GM19372 (cell line): ENCODE measurements at regions not wholly inside any gene's neighbourhood (a gene's known extent, or its start where the extent isn't known, plus 50 kb on each side); places are given as distances from the start of the nearest gene placed in this dataset.

Experiments
- ATAC-seq: cut with Tn5 transposase; IDR thresholded peaks from one replicate; pipeline ENCODE4 v1.9.1; 2021; ENCODE audit warnings: mild to moderate bottlenecking, low read depth, moderate library complexity; ENCODE audit not compliant: unreplicated experiment

DNA sequence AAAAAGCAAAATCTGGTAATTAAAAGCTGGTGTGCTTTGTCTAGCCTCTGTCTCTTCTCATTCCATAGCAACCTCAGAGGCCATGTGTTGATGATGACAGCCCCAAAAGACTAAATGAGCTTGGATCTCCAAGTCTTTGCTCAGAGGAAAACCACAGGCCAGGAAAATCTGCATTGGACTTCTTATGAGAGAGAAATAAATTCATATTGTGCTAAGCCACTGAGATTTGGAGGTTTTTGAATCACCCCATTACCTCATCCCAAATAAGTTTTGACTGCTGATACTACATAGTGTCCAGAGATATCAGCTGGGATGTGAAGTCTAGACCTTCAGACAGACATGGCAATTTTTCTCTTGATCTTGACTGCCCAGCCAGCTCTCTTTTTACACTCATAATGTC lies 178.6 kb upstream of the DIPK2B start:
- ATAC-seq = no peak

GRCh38 chrX:45372151-45372550 lies 171.5 kb upstream of the DIPK2B start:
- no peak for ATAC-seq

DNA sequence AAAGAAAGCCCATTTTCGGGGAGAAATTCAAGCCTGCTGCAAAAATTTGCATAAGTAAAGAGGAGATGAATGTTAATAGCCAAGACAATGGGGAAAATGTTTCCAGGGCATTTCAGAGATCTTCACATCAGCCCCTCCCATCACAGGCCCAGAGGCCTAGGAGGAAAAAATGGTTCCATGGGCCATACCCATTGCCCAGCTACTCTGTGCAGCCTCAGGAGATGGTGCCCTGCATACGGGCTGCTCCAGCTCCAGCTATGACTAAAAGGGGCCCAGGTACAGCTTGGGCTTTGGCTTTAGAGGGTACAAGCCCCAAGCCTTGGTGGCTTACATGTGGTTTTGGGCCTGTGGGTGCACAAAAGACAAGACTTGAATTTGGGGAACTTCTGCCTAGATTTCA lies 168.0 kb upstream of the DIPK2B start:
- no peak for ATAC-seq

DNA sequence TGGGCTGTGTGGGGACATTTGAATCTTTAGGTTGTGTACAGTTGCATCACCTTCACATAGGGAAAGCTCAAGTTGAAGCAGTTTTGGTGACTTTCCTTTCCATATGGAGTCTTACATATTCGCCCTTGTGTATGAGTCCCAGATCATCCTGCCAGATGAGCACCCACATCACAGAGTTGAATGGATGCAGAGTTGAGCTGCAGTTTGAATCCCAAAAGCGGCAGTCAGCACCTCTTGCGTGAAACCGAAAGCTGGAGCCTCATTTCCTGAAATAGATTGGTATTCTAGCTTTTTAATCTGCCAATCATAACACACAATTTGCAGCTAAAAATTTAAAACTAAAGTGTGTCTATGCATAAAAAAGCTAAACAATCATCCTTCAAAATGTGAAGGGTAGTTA lies 162.9 kb upstream of the DIPK2B start:
- ATAC-seq = no peak

DNA sequence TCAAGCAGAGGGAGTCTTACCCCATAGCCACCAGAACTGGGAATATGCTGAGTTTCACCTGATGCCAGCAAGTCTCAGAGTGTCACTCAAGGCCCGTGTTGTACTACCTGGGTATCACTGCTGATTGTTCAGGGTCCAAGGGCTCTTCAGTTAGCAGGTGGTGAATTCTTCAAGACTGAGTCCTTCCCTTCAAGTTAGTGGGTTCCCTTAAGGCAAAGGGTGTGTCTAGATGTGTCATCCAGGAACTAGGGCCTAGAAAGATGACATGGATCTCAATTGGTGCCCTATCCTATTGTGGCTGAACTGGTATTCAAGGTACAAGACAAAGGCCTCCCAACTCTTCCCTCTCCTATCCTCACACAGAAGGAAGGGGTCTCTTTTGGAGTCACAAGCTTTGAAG lies 159.9 kb upstream of the DIPK2B start:
- ATAC-seq = no peak

- ATAC-seq = no peak
Measured at GRCh38 chrX:45358392-45358791, 157.7 kb upstream of the DIPK2B start.

- ATAC-seq = no peak
Measured at GRCh38 chrX:45353456-45353855, 152.8 kb upstream of the DIPK2B start.

DNA sequence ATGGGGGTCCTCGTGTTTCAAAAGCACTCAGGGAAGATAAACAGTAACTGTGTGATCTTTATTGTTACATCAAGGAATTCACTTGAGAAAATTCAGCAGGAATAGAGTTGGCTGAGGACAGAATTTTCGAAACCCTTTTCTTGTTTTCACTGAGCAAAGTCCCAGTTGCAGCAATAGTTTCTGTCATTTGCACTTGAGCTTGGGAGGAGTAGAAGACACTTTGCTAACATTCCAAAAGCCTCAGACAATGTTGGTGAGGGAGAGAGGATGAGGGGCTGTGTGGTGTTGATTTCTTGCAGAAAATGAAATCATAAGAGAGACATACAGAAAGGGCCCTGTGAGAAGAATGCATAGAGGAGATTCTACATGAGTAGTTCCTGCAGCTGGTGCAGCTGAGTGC lies 151.9 kb upstream of the DIPK2B start:
- ATAC-seq = no peak

DNA sequence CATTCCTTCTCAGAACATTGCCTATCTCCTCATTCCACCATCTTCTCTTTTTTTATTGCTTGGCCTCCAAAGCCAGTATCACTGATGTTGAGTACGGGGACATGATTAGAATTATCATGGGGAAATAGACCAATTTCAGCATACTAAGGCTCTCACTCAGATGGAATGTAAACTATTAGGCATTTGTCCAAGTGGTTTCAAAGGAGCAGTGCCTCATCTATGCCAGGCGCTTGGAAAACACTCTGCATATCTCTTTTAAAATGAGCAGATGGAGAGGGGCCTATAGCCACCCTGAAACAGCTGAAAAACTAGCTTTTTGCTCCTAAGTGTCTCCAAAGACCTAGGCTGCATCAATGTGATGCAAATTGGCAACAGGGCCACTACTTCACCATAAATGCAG lies 150.8 kb upstream of the DIPK2B start:
- no peak for ATAC-seq

- no peak for ATAC-seq
Measured at GRCh38 chrX:45348296-45348695, 147.6 kb upstream of the DIPK2B start.

DNA sequence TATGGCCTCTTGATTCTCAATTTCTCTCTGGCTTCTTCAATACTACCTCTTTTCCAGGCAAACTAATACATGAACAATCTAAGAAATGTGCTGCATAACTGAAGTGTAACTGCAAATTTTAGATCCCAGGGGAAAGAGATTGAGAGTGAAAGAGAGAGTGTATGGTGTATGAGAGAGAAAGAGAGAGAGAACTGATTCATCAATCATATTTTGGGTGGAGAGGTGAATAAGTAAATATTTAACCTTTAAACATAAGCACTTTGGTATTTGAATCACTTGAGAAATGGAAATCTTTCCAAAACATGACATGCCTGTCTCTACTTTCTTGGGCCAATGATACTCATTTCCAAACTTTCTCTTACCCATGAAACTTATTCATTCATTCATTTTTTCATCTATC lies 147.2 kb upstream of the DIPK2B start:
- no peak for ATAC-seq

DNA sequence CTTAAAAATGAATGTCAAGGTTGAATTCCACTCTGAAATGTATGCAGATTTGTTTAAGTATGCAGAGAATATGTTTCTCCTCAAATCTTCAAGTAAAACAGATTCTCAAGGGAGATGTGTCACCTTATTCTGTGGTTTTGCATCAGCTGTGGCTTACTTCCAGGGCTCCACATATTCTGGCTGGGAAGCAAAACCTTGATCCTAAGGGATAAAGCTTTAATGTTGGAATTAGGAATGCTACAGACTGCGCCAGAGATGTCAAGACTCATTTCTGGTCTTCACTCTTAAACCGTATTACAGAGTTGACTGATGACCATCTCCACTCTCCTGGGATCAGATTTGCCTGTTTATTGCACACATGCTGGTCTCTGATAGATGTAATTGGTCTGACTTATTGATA lies 143.9 kb upstream of the DIPK2B start:
- no peak for ATAC-seq

- no peak for ATAC-seq
Measured at GRCh38 chrX:45329217-45329616, 128.5 kb upstream of the DIPK2B start.

- ATAC-seq = no peak
Measured at GRCh38 chrX:45324941-45325340, 124.3 kb upstream of the DIPK2B start.

- no peak for ATAC-seq
Measured at GRCh38 chrX:45323387-45323786, 122.7 kb upstream of the DIPK2B start.

GRCh38 chrX:45322820-45323219 lies 122.1 kb upstream of the DIPK2B start:
- ATAC-seq = no peak

GRCh38 chrX:45322382-45322781 lies 121.7 kb upstream of the DIPK2B start:
- no peak for ATAC-seq

- ATAC-seq = no peak
Measured at GRCh38 chrX:45320191-45320590, 119.5 kb upstream of the DIPK2B start.

DNA sequence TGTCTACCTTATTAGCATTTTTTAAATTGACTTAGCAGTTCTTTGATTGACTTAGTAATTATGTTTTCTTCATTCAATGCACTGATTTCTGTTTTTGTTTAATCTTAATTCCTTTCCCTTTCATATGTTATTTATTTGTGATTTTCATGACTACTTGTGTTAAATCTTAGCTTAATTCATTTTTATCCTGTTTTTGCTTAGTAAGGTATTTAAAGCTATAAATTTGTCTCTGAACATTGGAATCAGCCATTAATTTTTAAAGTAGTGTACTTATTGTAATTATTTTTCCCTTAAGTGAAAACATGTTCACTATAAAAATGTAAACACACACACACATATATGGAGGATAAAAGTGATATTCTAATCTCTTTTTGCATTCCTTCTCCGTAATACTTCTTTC lies 109.1 kb upstream of the DIPK2B start:
- ATAC-seq = no peak

DNA sequence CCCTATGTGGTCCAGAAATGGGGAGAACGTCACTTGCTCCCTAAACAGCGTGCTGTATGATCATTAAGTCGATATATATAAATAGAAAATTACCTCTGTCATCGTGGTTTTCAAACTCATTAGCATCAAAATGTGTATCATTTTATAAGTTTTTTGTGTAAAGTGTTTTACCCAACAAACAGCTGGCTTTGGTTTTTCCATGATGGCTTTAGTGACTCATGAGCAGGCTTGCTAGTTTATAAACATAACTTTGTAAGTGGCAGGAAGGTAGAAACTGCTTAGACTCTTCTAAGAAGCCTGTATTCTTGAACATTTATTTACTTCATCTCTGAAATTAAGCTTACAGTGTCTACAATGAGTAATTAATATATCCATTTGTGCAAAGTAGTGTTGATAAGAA lies 108.4 kb upstream of the DIPK2B start:
- no peak for ATAC-seq

GRCh38 chrX:45306794-45307193 lies 106.1 kb upstream of the DIPK2B start:
- no peak for ATAC-seq

DNA sequence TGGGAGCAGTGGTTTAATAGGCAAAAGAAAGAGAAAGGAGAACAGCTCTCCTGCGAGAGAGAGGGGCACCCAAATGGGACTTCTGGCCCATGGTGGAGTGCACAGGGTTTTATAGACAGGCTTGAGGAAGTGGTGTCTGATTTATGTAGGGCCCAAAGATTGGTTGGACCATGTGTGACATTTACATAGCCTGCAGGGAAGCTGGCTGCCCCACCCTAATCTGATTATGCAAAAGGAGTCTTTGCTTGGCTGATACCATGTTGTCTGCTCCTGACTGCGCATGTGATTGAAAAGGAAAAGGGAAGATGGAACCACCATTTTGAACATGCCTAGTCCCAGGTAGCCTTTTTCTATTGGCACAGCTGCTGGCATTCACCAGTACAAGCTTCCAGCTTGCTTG lies 100.0 kb upstream of the DIPK2B start:
- ATAC-seq = no peak

GRCh38 chrX:45295259-45295986 lies 94.7 kb upstream of the DIPK2B start:
- ATAC-seq = no peak
